Stimulated activated CD8-positive, alpha-beta memory T cell treated with anti-CD3 and anti-CD28 coated beads, Interleukin-4, amount 100 ng/mL, for 4 hours (primary cell): ENCODE measurements at regions not wholly inside any gene's neighbourhood (a gene's known extent, or its start where the extent isn't known, plus 50 kb on each side); places are given as distances from the start of the nearest gene placed in this dataset.
"Not testable (repeated sequence)": the region's sequence is repeated elsewhere in the genome, so short reads cannot be mapped to it uniquely, and the experiment has no call there.

Source experiments
- DNase-seq, 2 donors: peaks; one replicate each; pipeline ENCODE4 v3.0.0-alpha.2; 2020; ENCODE audit warnings: low read depth in 2 of 2, low spot score in 1 of 2

- DNase-seq = not testable (repeated sequence)
Measured at GRCh38 chrX:74181976-74182375, 122.0 kb upstream of the ZCCHC13 start.

- no peak for DNase-seq
Measured at GRCh38 chrX:74180716-74181115, 123.3 kb upstream of the ZCCHC13 start.

GRCh38 chrX:74179990-74180389 is 124.0 kb upstream of the ZCCHC13 start:
- no peak for DNase-seq

- no peak for DNase-seq
Measured at GRCh38 chrX:74179499-74179898, 124.5 kb upstream of the ZCCHC13 start.

GRCh38 chrX:74179071-74179470 is 124.9 kb upstream of the ZCCHC13 start:
- no peak for DNase-seq

- no peak for DNase-seq
Measured at GRCh38 chrX:74178536-74178935, 125.4 kb upstream of the ZCCHC13 start.

- no peak for DNase-seq
Measured at GRCh38 chrX:74171465-74171864, 132.5 kb upstream of the ZCCHC13 start.

GRCh38 chrX:74162199-74162598 is 141.8 kb upstream of the ZCCHC13 start:
- DNase-seq = no peak

GRCh38 chrX:74160816-74161215 is 143.2 kb upstream of the ZCCHC13 start:
- no peak for DNase-seq

GRCh38 chrX:74160358-74160757 is 143.6 kb upstream of the ZCCHC13 start:
- DNase-seq = no peak

- no peak for DNase-seq
Measured at GRCh38 chrX:74147439-74147838, 156.5 kb upstream of the ZCCHC13 start.

- no peak for DNase-seq
Measured at GRCh38 chrX:74138943-74139342, 165.0 kb upstream of the ZCCHC13 start.

GRCh38 chrX:74133156-74133796 is 170.7 kb upstream of the ZCCHC13 start:
- DNase-seq = no peak

GRCh38 chrX:74132280-74132679 is 171.7 kb upstream of the ZCCHC13 start:
- DNase-seq = no peak

GRCh38 chrX:74119016-74119910 is 184.7 kb upstream of the ZCCHC13 start:
- DNase-seq = no peak

GRCh38 chrX:74117962-74118902 is 185.7 kb upstream of the ZCCHC13 start:
- DNase-seq = no peak

- DNase-seq = no peak
Measured at GRCh38 chrX:74111245-74111644, 192.7 kb upstream of the ZCCHC13 start.

GRCh38 chrX:74107666-74108065 is 196.3 kb upstream of the ZCCHC13 start:
- DNase-seq = no peak

GRCh38 chrX:74104356-74105015 is 199.5 kb upstream of the ZCCHC13 start:
- no peak for DNase-seq

GRCh38 chrX:74098407-74098806 is 205.6 kb upstream of the ZCCHC13 start:
- DNase-seq = not testable (repeated sequence)

- DNase-seq = no peak
Measured at GRCh38 chrX:74090049-74090448, 213.9 kb upstream of the ZCCHC13 start.
